PC-3 (cell line): ENCODE measurements at regions not wholly inside any gene's neighbourhood (a gene's known extent, or its start where the extent isn't known, plus 50 kb on each side); places are given as distances from the start of the nearest gene placed in this dataset.

ENCODE experiments used
- CTCF ChIP-seq: fragments of 300-600 bp; sonication (generic); conservative IDR thresholded peaks from 2 replicates; pipeline ENCODE4 v1.5.1; 2017; ENCODE audit warnings: antibody characterized with exemption, low read depth, mild to moderate bottlenecking, low read length
- EZH2 ChIP-seq: fragments of 300-600 bp; sonication (generic); IDR thresholded peaks from one replicate; pipeline ENCODE4 v1.6.1; 2017; ENCODE audit warnings: antibody characterized with exemption, mild to moderate bottlenecking, low read length; ENCODE audit not compliant: unreplicated experiment
- EZH2phosphoT487 ChIP-seq: fragments of 300-600 bp; sonication (generic); IDR thresholded peaks from 2 replicates; pipeline ENCODE4 v1.6.1; 2018; ENCODE audit warnings: mild to moderate bottlenecking, antibody characterized with exemption, low read length, borderline replicate concordance

- TF ChIP-seq CTCF (no peak), EZH2phosphoT487 (no peak), EZH2 (no peak)
Measured at GRCh38 chr20:55038684-55039083, 563.3 kb downstream of the DOK5 start.
